ENCODE measurements at regions not wholly inside any gene's neighbourhood (a gene's known extent, or its start where the extent isn't known, plus 50 kb on each side); places are given as distances from the start of the nearest gene placed in this dataset.

DNA sequence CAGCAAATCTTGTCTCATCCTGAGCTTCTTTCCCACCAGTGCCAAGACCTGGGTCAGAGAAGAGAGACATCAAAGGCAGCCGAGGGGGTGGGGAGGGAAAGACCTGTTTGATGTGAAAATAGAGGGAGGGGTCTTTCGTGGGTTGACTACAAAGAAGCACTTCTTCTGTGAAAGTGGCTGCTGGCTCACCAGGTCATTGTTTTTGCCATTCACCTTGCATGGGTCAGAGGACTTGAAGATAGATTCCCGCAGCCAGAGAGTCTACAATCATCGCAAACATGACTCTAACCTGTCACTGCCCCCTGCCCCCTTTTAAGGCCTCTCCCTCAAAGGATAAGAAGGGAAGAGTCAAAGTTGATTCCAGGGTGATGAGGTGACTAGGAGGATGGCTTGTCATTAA is 166.1 kb upstream of the BMPER start:
- H3K4me3 ChIP-seq (ENCODE audit: low read depth, low read length) = no peak overlapping the region
- H3K36me3 ChIP-seq (ENCODE audit: insufficient read depth, low read length) = no peaks in the 10 kb centered on the region
- H2AFZ ChIP-seq (ENCODE audit: low read length, unreplicated experiment) = no peak overlapping the region
- no peak overlapping the region for H3K27ac ChIP-seq (ENCODE audit: low read depth, low read length)
- H3K79me2 ChIP-seq (ENCODE audit: control insufficient read depth, insufficient read depth, low read length, unreplicated experiment) = no peaks in the 10 kb centered on the region
- peaks cover 17% of the 10 kb centered on the region for H3K4me1 ChIP-seq (ENCODE audit: control insufficient read depth, insufficient read depth, low read length, unreplicated experiment)
- H3K27me3 ChIP-seq (ENCODE audit: insufficient read depth, low read length) = no peaks in the 10 kb centered on the region

DNA sequence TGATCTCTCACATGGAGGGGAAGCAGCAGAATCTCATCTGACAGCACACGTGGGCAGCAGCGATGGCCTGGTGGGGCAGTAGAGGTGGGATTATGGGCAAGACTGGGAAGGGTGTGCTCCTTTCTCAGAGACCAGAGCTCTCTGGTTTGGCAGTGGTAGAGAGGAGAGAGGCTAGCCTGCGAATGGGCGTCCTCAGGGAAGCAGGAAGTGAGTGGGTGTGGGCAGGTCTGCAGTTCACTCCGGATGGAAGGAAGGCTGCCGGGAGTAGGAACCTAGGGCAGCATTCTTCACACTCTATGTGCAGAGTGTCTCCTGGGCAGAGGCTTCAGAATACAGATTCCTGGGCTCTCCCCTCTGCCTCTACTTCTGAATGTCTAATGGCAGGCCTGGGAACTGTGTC is 162.8 kb upstream of the BMPER start:
- H3K4me3 ChIP-seq (ENCODE audit: low read depth, low read length) = no peak overlapping the region
- H3K27me3 ChIP-seq (ENCODE audit: insufficient read depth, low read length) = no peaks in the 10 kb centered on the region
- no peak overlapping the region for H3K27ac ChIP-seq (ENCODE audit: low read depth, low read length)
- no peaks in the 10 kb centered on the region for H3K36me3 ChIP-seq (ENCODE audit: insufficient read depth, low read length)
- peaks cover 25% of the 10 kb centered on the region for H3K4me1 ChIP-seq (ENCODE audit: control insufficient read depth, insufficient read depth, low read length, unreplicated experiment)
- no peaks in the 10 kb centered on the region for H3K79me2 ChIP-seq (ENCODE audit: control insufficient read depth, insufficient read depth, low read length, unreplicated experiment)
- H2AFZ ChIP-seq (ENCODE audit: low read length, unreplicated experiment) = no peak overlapping the region

DNA sequence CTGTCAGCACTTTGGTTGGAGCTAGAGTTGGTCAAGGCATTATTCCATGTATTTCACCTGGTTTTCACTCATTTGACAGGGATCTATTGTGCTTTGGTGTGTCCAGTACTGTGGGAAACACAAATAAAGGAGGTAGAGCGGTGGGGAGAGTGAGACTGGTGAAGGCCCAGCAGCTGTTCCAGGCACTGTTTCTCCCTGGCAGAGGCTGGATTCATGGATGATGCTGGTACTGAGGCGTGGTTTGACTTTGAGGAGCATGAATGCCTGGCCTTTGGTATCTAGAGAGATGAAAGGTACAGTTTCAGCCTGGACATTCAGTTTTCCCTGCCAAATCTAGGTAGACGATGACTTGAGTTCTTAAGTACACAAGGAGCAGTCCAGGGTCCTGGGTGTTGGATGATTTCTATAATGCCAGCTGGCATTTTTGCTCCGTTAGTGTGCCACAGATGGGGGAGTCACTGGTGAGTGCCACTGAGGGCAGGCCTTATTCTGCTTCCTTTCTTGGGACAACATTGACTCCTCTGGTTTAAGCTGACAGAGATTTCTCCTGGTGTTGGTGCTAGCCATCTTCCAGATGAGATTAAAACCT is 162.2 kb upstream of the BMPER start:
- H2AFZ ChIP-seq (ENCODE audit: low read length, unreplicated experiment) = no peak overlapping the region
- no peaks in the 10 kb centered on the region for H3K27me3 ChIP-seq (ENCODE audit: insufficient read depth, low read length)
- peak overlapping the region; percentile 64 for H3K27ac ChIP-seq (ENCODE audit: low read depth, low read length)

DNA sequence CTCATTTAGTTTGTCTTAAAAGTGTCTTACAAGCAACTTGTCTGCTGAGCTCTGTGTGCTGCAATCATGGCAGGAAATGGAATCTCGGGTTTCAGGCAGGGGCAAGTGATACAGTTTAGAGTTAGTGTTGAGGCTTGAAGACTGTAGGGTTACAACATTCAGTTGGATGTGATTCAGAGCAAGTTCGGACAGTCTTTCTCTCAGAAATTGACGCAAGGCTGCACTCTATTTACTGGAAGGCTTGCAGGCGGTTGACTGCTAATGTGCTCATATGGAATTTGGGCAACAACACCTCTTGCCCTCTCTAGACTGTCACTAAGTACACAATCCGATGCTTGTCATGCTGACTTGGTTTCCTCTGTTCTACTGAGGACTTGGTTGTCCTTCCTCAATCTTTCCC is 161.7 kb upstream of the BMPER start:
- Histone ChIP-seq H3K4me1 (ENCODE audit: control insufficient read depth, insufficient read depth, low read length, unreplicated experiment) (peaks cover 25% of the 10 kb centered on the region), H2AFZ (ENCODE audit: low read length, unreplicated experiment) (no peak overlapping the region), H3K27ac (ENCODE audit: low read depth, low read length) (peak overlapping the region; percentile 80), H3K79me2 (ENCODE audit: control insufficient read depth, insufficient read depth, low read length, unreplicated experiment) (no peaks in the 10 kb centered on the region), H3K27me3 (ENCODE audit: insufficient read depth, low read length) (no peaks in the 10 kb centered on the region), H3K4me3 (ENCODE audit: low read depth, low read length) (no peak overlapping the region), H3K36me3 (ENCODE audit: insufficient read depth, low read length) (no peaks in the 10 kb centered on the region)

More for the DNA sequence above, 162.2 kb upstream of the BMPER start:
- Histone ChIP-seq H3K79me2 (ENCODE audit: control insufficient read depth, insufficient read depth, low read length, unreplicated experiment) (no peaks in the 10 kb centered on the region), H3K4me1 (ENCODE audit: control insufficient read depth, insufficient read depth, low read length, unreplicated experiment) (peaks cover 25% of the 10 kb centered on the region), H3K4me3 (ENCODE audit: low read depth, low read length) (no peak overlapping the region), H3K36me3 (ENCODE audit: insufficient read depth, low read length) (no peaks in the 10 kb centered on the region)

DNA sequence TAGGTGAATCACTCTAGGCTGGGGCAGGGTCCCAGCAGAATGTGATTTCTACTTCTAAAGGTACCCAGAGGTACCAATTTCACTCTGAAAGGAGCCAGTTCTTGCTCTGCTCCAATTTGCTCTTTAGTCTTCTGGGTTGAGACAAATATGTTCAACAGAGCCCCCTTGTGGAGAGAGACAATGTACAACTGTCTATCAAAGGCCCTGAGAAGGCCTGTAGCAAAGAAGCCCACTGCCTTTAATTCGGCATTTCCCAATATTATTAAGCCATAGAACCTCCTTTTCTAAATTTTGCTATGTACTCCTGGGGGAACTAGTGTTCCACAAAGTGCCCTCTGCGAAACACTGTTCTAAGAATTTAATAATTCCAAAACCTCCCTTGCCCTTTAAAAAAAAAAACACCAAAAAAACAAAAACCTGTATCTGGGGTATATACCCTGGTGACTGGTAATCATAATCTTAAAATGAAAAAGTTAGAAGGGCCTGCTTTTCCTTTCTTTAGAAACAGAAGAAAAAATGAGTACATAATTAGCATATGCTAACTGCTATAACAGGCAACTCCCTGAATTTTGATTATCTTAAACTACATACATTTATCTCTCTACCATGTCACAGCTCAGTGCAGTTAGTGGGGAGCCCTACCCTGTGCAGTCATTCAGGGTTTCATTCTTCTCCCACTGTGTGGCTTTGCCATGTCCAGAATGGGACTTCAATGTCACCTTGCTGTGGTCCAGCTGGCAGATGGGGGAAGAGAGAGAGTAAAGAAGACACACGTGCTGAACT is 160.9 kb upstream of the BMPER start:
- Histone ChIP-seq H2AFZ (ENCODE audit: low read length, unreplicated experiment) (no peak overlapping the region), H3K4me3 (ENCODE audit: low read depth, low read length) (no peak overlapping the region), H3K36me3 (ENCODE audit: insufficient read depth, low read length) (no peaks in the 10 kb centered on the region), H3K27ac (ENCODE audit: low read depth, low read length) (peak overlapping the region; percentile 80), H3K4me1 (ENCODE audit: control insufficient read depth, insufficient read depth, low read length, unreplicated experiment) (peaks cover 25% of the 10 kb centered on the region), H3K79me2 (ENCODE audit: control insufficient read depth, insufficient read depth, low read length, unreplicated experiment) (no peaks in the 10 kb centered on the region), H3K27me3 (ENCODE audit: insufficient read depth, low read length) (no peaks in the 10 kb centered on the region)

DNA sequence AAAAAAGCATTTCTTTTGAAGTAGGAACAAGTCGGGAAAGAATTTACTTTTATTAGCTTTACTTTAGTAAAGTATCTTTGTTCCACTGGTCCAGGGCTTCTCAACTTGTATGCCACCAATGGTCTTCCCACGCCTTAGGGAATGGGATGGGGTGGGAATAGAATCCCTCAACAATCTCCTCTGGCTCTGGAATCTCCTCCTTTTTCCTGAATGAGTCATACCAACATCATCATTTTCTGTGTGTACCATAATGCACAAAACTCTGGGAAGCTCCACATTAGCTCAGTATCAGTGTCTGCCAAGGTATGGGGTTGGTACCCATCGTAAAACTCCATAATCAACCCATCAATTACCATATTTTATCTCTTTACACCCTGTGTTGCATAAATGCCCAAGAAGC is 159.4 kb upstream of the BMPER start:
- no peaks in the 10 kb centered on the region for H3K27me3 ChIP-seq (ENCODE audit: insufficient read depth, low read length)
- H3K4me1 ChIP-seq (ENCODE audit: control insufficient read depth, insufficient read depth, low read length, unreplicated experiment) = peaks cover 25% of the 10 kb centered on the region
- H3K4me3 ChIP-seq (ENCODE audit: low read depth, low read length) = no peak overlapping the region
- no peak overlapping the region for H2AFZ ChIP-seq (ENCODE audit: low read length, unreplicated experiment)
- H3K27ac ChIP-seq (ENCODE audit: low read depth, low read length) = no peak overlapping the region
- H3K79me2 ChIP-seq (ENCODE audit: control insufficient read depth, insufficient read depth, low read length, unreplicated experiment) = no peaks in the 10 kb centered on the region
- no peaks in the 10 kb centered on the region for H3K36me3 ChIP-seq (ENCODE audit: insufficient read depth, low read length)

DNA sequence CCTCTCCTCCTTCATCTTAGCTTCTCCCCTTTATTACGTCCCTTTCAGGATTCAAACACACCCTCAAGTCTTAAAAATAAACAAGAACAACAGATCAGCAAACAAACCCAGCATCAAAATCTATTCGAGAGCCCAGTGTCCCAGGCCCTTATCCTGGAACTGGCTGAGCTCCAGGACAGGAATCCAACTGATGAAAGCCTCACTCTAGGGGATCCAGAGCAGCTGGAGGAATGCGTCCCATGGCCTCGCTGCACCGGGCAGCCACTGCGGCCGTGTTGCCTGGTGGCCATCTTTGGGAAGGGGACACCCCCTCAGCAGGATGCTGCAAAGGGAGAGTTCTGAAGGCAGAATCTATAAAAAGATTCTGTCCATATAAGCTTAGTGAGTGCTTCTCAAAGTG is 156.5 kb upstream of the BMPER start:
- no peak overlapping the region for H2AFZ ChIP-seq (ENCODE audit: low read length, unreplicated experiment)
- no peak overlapping the region for H3K27ac ChIP-seq (ENCODE audit: low read depth, low read length)
- no peaks in the 10 kb centered on the region for H3K27me3 ChIP-seq (ENCODE audit: insufficient read depth, low read length)
- H3K4me1 ChIP-seq (ENCODE audit: control insufficient read depth, insufficient read depth, low read length, unreplicated experiment) = peaks cover 13% of the 10 kb centered on the region
- no peaks in the 10 kb centered on the region for H3K36me3 ChIP-seq (ENCODE audit: insufficient read depth, low read length)
- no peak overlapping the region for H3K4me3 ChIP-seq (ENCODE audit: low read depth, low read length)
- no peaks in the 10 kb centered on the region for H3K79me2 ChIP-seq (ENCODE audit: control insufficient read depth, insufficient read depth, low read length, unreplicated experiment)

DNA sequence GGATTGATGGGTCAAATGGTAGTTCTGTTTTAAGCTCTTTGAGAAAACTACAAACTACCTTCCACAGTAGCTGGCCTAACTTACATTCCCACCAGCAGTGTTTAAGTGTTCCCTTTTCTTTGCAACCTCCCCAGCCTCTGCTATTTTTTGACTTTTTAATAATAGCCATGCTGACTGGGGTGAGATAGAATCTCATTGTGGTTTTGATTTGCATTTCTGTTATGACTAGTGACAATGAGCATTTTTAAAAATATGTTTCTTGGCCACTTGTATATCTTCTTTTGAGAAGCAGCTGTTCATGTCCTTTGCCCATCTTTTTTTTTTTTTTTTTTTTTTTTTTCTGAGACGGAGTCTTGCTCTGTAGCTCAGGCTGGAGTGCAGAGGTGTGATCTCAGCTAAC is 155.2 kb upstream of the BMPER start:
- H3K79me2 ChIP-seq (ENCODE audit: control insufficient read depth, insufficient read depth, low read length, unreplicated experiment) = no peaks in the 10 kb centered on the region
- H3K27me3 ChIP-seq (ENCODE audit: insufficient read depth, low read length) = no peaks in the 10 kb centered on the region
- H3K36me3 ChIP-seq (ENCODE audit: insufficient read depth, low read length) = no peaks in the 10 kb centered on the region
- peaks cover 8% of the 10 kb centered on the region for H3K4me1 ChIP-seq (ENCODE audit: control insufficient read depth, insufficient read depth, low read length, unreplicated experiment)
- no peak overlapping the region for H3K27ac ChIP-seq (ENCODE audit: low read depth, low read length)
- H3K4me3 ChIP-seq (ENCODE audit: low read depth, low read length) = no peak overlapping the region
- no peak overlapping the region for H2AFZ ChIP-seq (ENCODE audit: low read length, unreplicated experiment)

DNA sequence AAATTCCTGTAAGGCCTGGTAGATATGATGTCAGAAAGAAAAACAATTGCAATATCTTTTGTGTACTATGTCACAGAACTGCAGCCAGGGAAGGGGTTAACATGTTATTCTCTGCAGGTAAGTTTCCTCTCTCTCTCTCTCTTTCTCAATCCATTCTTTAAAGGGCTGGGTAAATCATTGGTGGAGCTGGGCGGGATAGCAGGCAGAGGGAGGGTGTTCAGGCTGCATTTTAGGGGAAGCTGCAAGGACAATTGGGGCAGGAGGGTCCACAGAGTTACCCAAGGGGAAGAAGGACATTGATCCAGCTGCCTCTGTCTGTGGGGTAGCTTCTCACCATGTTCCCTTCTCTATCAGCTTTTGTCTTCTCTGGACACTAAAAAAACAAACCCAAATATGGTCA is 153.9 kb upstream of the BMPER start:
- no peaks in the 10 kb centered on the region for H3K27me3 ChIP-seq (ENCODE audit: insufficient read depth, low read length)
- H3K4me3 ChIP-seq (ENCODE audit: low read depth, low read length) = no peak overlapping the region
- H3K4me1 ChIP-seq (ENCODE audit: control insufficient read depth, insufficient read depth, low read length, unreplicated experiment) = peaks cover under 1% of the 10 kb centered on the region
- no peak overlapping the region for H3K27ac ChIP-seq (ENCODE audit: low read depth, low read length)
- no peaks in the 10 kb centered on the region for H3K36me3 ChIP-seq (ENCODE audit: insufficient read depth, low read length)
- H3K79me2 ChIP-seq (ENCODE audit: control insufficient read depth, insufficient read depth, low read length, unreplicated experiment) = no peaks in the 10 kb centered on the region
- H2AFZ ChIP-seq (ENCODE audit: low read length, unreplicated experiment) = no peak overlapping the region

DNA sequence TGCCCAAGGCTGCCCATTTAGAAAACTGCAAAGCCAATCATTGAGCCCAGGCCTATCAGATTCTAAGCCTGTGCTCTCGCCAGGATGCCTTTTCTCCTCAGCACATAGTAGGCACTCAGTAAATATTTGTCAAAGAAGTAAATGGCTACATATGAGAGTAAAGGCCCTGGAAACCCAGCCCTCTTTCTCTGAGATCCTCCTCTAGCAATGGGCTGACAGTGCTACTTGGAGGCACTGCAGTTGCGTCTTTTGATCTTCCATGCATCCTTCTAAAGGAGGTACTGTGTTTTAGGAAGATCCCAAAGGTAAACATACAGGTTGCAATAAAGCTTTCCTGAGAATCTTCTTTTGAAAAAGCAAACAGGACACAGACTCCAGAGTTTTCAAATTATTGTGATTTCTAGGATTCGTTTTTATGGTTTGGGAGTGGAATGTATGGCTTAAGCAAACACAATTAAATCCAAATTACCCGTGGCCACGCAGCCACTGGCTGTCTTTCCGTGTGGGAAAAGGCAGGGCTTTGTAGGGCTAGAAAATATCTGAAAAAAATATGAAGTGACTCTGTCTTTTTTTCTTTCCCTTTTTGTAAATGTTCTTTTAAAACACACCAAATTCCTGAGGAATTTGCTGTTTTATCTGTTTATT is 151.3 kb upstream of the BMPER start:
- no peaks in the 10 kb centered on the region for H3K36me3 ChIP-seq (ENCODE audit: insufficient read depth, low read length)
- no peak overlapping the region for H3K4me3 ChIP-seq (ENCODE audit: low read depth, low read length)
- H3K27ac ChIP-seq (ENCODE audit: low read depth, low read length) = no peak overlapping the region
- H3K79me2 ChIP-seq (ENCODE audit: control insufficient read depth, insufficient read depth, low read length, unreplicated experiment) = no peaks in the 10 kb centered on the region
- H2AFZ ChIP-seq (ENCODE audit: low read length, unreplicated experiment) = no peak overlapping the region
- no peaks in the 10 kb centered on the region for H3K27me3 ChIP-seq (ENCODE audit: insufficient read depth, low read length)
- no peaks in the 10 kb centered on the region for H3K4me1 ChIP-seq (ENCODE audit: control insufficient read depth, insufficient read depth, low read length, unreplicated experiment)
